HUES64 (cell line): ENCODE measurements at regions not wholly inside any gene's neighbourhood (a gene's known extent, or its start where the extent isn't known, plus 50 kb on each side); places are given as distances from the start of the nearest gene placed in this dataset.

Source experiments
- H3K27ac ChIP-seq: 2 replicates; pipeline ENCODE4 v1.7.0; 2013; ENCODE audit warnings: low read depth, low read length, inconsistent platforms
- H3K27me3 ChIP-seq: 2 replicates; pipeline ENCODE4 v1.6.1; 2013; ENCODE audit warnings: mild to moderate bottlenecking, low read length; ENCODE audit not compliant: insufficient read depth
- H3K36me3 ChIP-seq: 2 replicates; pipeline ENCODE4 v1.6.1; 2013; ENCODE audit warnings: mild to moderate bottlenecking, low read length; ENCODE audit not compliant: insufficient read depth
- H3K4me1 ChIP-seq: 2 replicates; pipeline ENCODE4 v1.6.1; 2013; ENCODE audit warnings: mild to moderate bottlenecking, low read length, moderate library complexity; ENCODE audit not compliant: insufficient read depth
- H3K4me3 ChIP-seq: 2 replicates; pipeline ENCODE4 v1.5.1; 2013; ENCODE audit warnings: mild to moderate bottlenecking, low read length, moderate library complexity
- H3K9ac ChIP-seq: 2 replicates; pipeline ENCODE4 v1.6.1; 2013; ENCODE audit warnings: mild to moderate bottlenecking, low read depth, low read length
- H3K9me3 ChIP-seq: 2 replicates; pipeline ENCODE4 v1.6.1; 2013; ENCODE audit warnings: low read depth, low read length; ENCODE audit not compliant: insufficient read depth
- WGBS: fragments of 150-250, 120-280 bp; methylation state at CpG from one replicate; pipeline ENCODE4 v1.1.7; 2013; ENCODE audit warnings: missing lambda C conversion rate; 5-methylcytosine and 5-hydroxymethylcytosine counted together

DNA sequence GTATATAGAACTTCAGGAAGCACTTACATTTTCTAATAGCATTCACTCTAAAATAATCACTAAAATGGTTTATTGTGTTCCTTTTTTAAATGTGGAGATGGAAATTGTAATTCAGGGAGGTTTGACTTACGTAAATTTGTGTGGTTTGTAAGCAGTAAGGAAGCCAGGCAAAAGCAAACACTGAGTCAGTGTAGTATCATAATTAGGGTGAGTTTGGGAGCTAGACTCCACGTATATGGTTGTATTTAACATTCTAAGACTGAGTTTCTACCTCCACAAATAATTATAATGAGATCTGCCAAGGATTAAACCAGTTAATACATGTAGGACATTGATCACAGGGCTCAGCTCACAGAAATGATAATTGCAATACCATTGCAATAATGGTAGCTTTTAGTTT is 425.5 kb downstream of the CBLN4 start:
- H3K9me3 ChIP-seq, result no peaks in the 10 kb centered on the region
- no peak overlapping the region; the same call in 1 of the 2 replicates for H3K27ac ChIP-seq
- WGBS, result 85% methylated on average over 1 of the region's 2 CpGs
- no peak overlapping the region for H3K4me3 ChIP-seq
- no peaks in the 10 kb centered on the region for H3K27me3 ChIP-seq
- H3K4me1 ChIP-seq, result peaks cover 15% of the 10 kb centered on the region; the same call in 1 of the 2 replicates
- H3K36me3 ChIP-seq, result no peaks in the 10 kb centered on the region
- no peak overlapping the region for H3K9ac ChIP-seq

DNA sequence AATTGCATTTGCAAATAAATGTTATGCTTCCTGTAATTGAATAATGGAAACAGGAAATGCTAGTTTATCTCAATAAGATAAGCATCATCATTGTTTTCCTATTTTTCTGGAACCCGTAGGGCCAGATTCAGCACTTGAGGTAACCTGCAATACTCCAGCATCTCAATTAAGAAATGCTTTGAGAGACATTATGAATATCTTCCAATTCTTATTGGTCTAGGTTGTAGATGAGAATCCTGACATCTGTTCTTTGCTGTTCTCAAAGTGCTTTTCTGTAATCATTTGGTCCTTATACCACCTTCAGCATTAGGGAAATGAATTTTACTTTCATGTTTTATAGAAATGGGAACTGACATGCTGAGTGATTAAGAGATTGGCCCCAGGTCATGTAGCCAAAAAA is 428.3 kb downstream of the CBLN4 start:
- H3K4me3 ChIP-seq, result no peak overlapping the region
- H3K9ac ChIP-seq, result no peak overlapping the region
- H3K27me3 ChIP-seq, result no peaks in the 10 kb centered on the region
- 100% methylated on average over 1 of the region's 1 CpG for WGBS
- no peaks in the 10 kb centered on the region for H3K36me3 ChIP-seq
- H3K27ac ChIP-seq, result no peak overlapping the region
- peaks cover 15% of the 10 kb centered on the region; the same call in 1 of the 2 replicates for H3K4me1 ChIP-seq
- H3K9me3 ChIP-seq, result no peaks in the 10 kb centered on the region

DNA sequence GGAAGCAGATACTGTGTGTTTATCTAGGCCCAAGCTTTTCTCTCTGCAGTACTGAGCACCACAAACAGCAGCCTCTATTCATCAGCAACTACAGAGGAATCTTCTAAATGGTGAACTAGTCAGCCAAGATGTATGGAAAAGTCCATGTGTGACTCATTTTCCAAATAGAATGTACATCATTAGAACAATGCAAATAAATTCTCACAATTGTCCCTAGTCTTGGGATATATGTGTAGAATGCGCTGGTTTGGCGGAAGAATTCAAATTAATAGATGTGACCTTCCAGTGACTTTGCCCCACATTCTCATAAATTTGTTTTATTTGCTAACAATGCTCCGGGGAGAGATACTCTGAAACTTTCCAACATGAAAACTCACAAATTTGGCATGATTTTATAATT is 436.2 kb downstream of the CBLN4 start:
- H3K4me1 ChIP-seq, result no peaks in the 10 kb centered on the region
- WGBS, result 100% methylated on average over 2 of the region's 3 CpGs
- no peaks in the 10 kb centered on the region for H3K36me3 ChIP-seq
- H3K27ac ChIP-seq, result no peak overlapping the region
- H3K27me3 ChIP-seq, result no peaks in the 10 kb centered on the region
- peaks cover 13% of the 10 kb centered on the region; the same call in 1 of the 2 replicates for H3K9me3 ChIP-seq
- H3K4me3 ChIP-seq, result no peak overlapping the region
- no peak overlapping the region for H3K9ac ChIP-seq

DNA sequence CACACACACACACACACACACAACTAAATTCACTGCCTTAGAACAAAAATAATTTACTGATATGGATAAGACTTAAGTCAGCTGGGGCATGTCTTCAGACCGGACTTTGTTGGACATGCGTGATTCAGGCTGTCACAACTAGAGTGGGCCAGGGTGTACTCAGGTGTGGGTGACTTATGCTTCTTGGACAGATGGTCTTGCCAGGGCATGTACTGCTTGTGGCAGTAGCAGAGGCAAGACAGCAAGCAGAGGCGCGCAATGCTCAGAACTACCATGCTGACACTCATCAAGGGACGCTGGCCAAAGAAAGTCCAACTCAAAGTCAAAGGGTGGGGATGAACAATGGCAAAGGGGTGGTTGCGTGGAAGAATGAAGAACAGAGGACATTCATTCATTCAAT is 437.5 kb downstream of the CBLN4 start:
- WGBS, result 87% methylated on average over 6 of the region's 6 CpGs
- Histone ChIP-seq H3K27me3 (no peaks in the 10 kb centered on the region), H3K36me3 (no peaks in the 10 kb centered on the region), H3K4me1 (no peaks in the 10 kb centered on the region), H3K4me3 (no peak overlapping the region), H3K9me3 (peaks cover 13% of the 10 kb centered on the region; the same call in 1 of the 2 replicates), H3K27ac (no peak overlapping the region), H3K9ac (no peak overlapping the region)

DNA sequence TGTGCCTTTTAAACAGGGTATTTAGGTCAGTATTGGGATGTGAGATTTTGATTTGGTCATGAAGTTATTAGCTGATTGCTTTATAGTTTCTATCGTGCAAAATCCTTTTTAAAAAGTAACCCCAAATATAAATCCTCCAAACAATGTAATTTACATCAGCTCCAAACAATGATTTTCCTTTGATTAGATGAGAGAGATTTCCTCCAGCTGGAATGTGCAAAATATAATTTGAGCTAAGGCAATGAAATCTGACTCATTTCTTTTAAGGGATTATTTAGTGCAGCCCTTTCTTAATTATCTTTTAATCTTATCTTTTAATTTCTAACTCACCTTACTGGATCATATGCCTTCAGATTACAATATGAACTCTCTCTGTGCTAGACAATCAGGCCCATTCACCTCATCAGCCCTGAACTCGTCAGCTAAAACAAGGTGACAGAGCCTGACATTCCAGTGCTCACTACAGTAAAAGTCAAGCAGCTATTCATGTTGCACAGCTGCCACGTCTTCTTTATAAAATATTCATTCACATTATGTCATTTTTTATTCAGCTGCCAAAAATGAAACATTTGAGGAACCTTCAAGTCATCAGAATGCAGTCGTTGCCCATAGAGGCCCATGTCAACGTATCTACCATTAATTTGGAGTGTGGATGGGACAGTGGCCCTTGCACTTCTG is 440.1 kb downstream of the CBLN4 start:
- no peaks in the 10 kb centered on the region for H3K27me3 ChIP-seq
- no peaks in the 10 kb centered on the region for H3K4me1 ChIP-seq
- no peaks in the 10 kb centered on the region for H3K36me3 ChIP-seq
- WGBS, result 72% methylated on average over 4 of the region's 5 CpGs
- H3K4me3 ChIP-seq, result no peak overlapping the region
- H3K9me3 ChIP-seq, result peaks cover 9% of the 10 kb centered on the region; the same call in 1 of the 2 replicates
- no peak overlapping the region for H3K9ac ChIP-seq
- H3K27ac ChIP-seq, result no peak overlapping the region

- Histone ChIP-seq H3K4me1 (no peaks in the 10 kb centered on the region), H3K9me3 (peaks cover 7% of the 10 kb centered on the region; the same call in 1 of the 2 replicates), H3K4me3 (no peak overlapping the region), H3K36me3 (no peaks in the 10 kb centered on the region), H3K27me3 (no peaks in the 10 kb centered on the region), H3K9ac (no peak overlapping the region), H3K27ac (no peak overlapping the region)
- 80% methylated on average over 2 of the region's 3 CpGs for WGBS
Observed at GRCh38 chr20:55561259-55561658, 444.1 kb downstream of the CBLN4 start.

DNA sequence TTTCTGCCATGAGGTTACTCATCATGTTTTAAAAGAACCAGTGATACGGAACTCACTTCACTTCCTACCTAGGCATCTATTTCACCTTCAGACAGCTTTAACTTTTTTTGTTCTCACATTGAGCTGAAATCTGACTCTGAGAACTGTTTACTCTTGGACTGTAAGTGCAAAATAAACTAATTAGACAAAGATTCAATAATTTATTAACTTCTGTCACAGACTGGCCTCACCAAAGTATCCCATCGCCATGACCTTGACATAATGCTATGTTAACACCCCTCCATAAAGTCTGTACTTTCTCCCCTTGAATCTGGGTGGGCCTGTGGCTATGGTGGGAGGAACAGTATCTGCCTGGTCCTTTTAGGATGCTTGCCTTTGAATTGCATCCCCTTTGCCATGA is 448.1 kb downstream of the CBLN4 start:
- H3K27me3 ChIP-seq, result no peaks in the 10 kb centered on the region
- 88% methylated on average over 2 of the region's 2 CpGs for WGBS

DNA sequence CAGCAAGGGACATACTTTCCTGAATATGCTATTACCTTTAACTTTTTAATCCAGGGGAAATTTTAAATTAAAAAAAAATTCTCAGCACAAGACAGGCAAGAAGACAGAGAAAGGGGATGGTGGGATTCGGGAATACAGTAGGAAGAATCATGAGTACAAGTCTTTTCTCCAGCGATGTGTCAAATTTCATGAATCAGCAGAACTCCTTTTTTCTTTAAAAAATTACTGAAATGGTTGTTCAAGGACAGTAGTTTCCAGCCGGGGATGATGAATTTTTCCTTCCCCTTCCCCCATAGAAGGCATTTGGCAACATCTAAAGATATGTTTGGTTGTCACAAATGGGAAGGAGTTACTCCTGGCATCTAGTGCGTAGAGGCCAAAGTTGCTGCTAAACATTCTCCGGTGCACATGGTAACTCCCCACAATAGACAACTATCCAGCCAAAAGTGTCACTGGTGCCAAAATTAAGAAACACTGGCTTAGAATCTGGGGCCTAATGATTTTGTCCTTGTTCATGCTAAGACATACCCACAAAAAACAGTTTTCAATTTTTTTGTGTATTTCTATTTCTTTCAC is 450.2 kb downstream of the CBLN4 start:
- Histone ChIP-seq H3K4me1 (no peaks in the 10 kb centered on the region), H3K27ac (no peak overlapping the region), H3K4me3 (no peak overlapping the region), H3K9me3 (peaks cover 29% of the 10 kb centered on the region), H3K27me3 (no peaks in the 10 kb centered on the region), H3K9ac (no peak overlapping the region), H3K36me3 (peaks cover 2% of the 10 kb centered on the region; the same call in 1 of the 2 replicates)
- WGBS, result 91% methylated on average over 5 of the region's 5 CpGs

More for the DNA sequence above, 448.1 kb downstream of the CBLN4 start:
- H3K4me3 ChIP-seq, result no peak overlapping the region
- H3K4me1 ChIP-seq, result no peaks in the 10 kb centered on the region
- no peak overlapping the region for H3K9ac ChIP-seq
- peaks cover 18% of the 10 kb centered on the region for H3K9me3 ChIP-seq
- H3K36me3 ChIP-seq, result no peaks in the 10 kb centered on the region
- no peak overlapping the region for H3K27ac ChIP-seq

GRCh38 chr20:55544638-55545037 is 460.7 kb downstream of the CBLN4 start:
- H3K27ac ChIP-seq, result no peak overlapping the region
- peaks cover 4% of the 10 kb centered on the region; the same call in 1 of the 2 replicates for H3K9me3 ChIP-seq
- no peaks in the 10 kb centered on the region for H3K4me1 ChIP-seq
- no peaks in the 10 kb centered on the region for H3K36me3 ChIP-seq
- no peak overlapping the region for H3K9ac ChIP-seq
- 72% methylated on average over 4 of the region's 4 CpGs for WGBS
- no peaks in the 10 kb centered on the region for H3K27me3 ChIP-seq
- H3K4me3 ChIP-seq, result no peak overlapping the region

- H3K4me1 ChIP-seq, result no peaks in the 10 kb centered on the region
- 48% methylated on average over 3 of the region's 3 CpGs for WGBS
- H3K27ac ChIP-seq, result no peak overlapping the region
- H3K9me3 ChIP-seq, result 0 out of 2 replicates have a peak, but pooled peaks cover 6% of the 10 kb centered on the region
- no peak overlapping the region for H3K9ac ChIP-seq
- H3K27me3 ChIP-seq, result no peaks in the 10 kb centered on the region
- H3K36me3 ChIP-seq, result no peaks in the 10 kb centered on the region
- H3K4me3 ChIP-seq, result no peak overlapping the region
Observed at GRCh38 chr20:55540486-55540885, 464.8 kb downstream of the CBLN4 start.

GRCh38 chr20:55540013-55540412 is 465.3 kb downstream of the CBLN4 start:
- H3K27me3 ChIP-seq, result no peaks in the 10 kb centered on the region
- no peak overlapping the region for H3K27ac ChIP-seq
- no peak overlapping the region for H3K4me3 ChIP-seq
- no peaks in the 10 kb centered on the region for H3K4me1 ChIP-seq
- H3K9ac ChIP-seq, result no peak overlapping the region
- WGBS, result 92% methylated on average over 1 of the region's 1 CpG
- 0 out of 2 replicates have a peak, but pooled peaks cover 6% of the 10 kb centered on the region for H3K9me3 ChIP-seq
- H3K36me3 ChIP-seq, result no peaks in the 10 kb centered on the region
